GM12878 (cell line): ENCODE measurements at regions not wholly inside any gene's neighbourhood (a gene's known extent, or its start where the extent isn't known, plus 50 kb on each side); places are given as distances from the start of the nearest gene placed in this dataset.

Experiments used
- ATAC-seq: fragments of 200-7000 bp; cut with Tn5 transposase; 3 replicates; pipeline ENCODE4 v1.9.1; 2020; ENCODE audit warnings: mild to moderate bottlenecking, moderate library complexity
- BruUV-seq: library from RNA; stranded (reverse); fragments of 400-500 nt; replicated peaks from 2 replicates; lab custom pipeline; 2021; lab: Mats Ljungman, UMichigan
- CTCF ChIA-PET: fragments of 300-600 bp; sonication (Branson Sonifier 250); formaldehyde crosslinking; extraction: SDS; loops from one replicate; lab custom pipeline; 2021; ENCODE audit warnings: inconsistent platforms; lab: Yijun Ruan, JAX
- POLR2A ChIA-PET: fragments of 350-600 bp; formaldehyde crosslinking; extraction: SDS; loops from one replicate; lab custom pipeline; 2021; ENCODE audit warnings: inconsistent platforms; lab: Charles Lee
- RAD21 ChIA-PET: fragments of 300-600 bp; sonication (Branson Sonifier 250); formaldehyde crosslinking; loops from one replicate; lab custom pipeline; 2023; ENCODE audit warnings: antibody characterized with exemption; ENCODE audit not compliant: unreplicated experiment; lab: Charles Lee
- SMC1A ChIA-PET: fragments of 300-600 bp; sonication (Branson Sonifier 250); formaldehyde crosslinking; loops from one replicate; lab custom pipeline; 2023; ENCODE audit not compliant: unreplicated experiment, uncharacterized antibody; lab: Charles Lee
- DNase-seq: peaks from one replicate; pipeline ENCODE4 v3.0.0-alpha.2; 2011; ENCODE audit warnings: low read depth, low spot score
- FAIRE-seq: peaks from 3 replicates; lab custom pipeline; 2011; peaks lifted over from hg19 to GRCh38; lab: Jason Lieb, UNC
- H2AFZ ChIP-seq: 2 replicates; pipeline ENCODE4 v1.6.0; 2011; ENCODE audit warnings: low read depth, low read length, control low read depth; ENCODE audit not compliant: control insufficient read depth
- H3K27ac ChIP-seq: 2 replicates; pipeline ENCODE4 v1.5.1; 2011; ENCODE audit warnings: control low read depth; ENCODE audit not compliant: control insufficient read depth, insufficient read depth
- H3K27me3 ChIP-seq, 2 experiments: replicated peaks in 1 of 2; 2 replicates each; pipeline versions ENCODE4 v1.6.0 to v1.6.1; 2011; ENCODE audit warnings: low read length in 1 of 2; ENCODE audit not compliant: control insufficient read depth in 2 of 2, insufficient read depth in 2 of 2
- H3K36me3 ChIP-seq, 2 experiments: 2 replicates each; pipeline ENCODE4 v1.5.1; 2011; ENCODE audit warnings: low read length in 1 of 2; ENCODE audit not compliant: control insufficient read depth in 2 of 2, insufficient read depth in 2 of 2
- H3K4me1 ChIP-seq: 2 replicates; pipeline ENCODE4 v1.6.1; 2011; ENCODE audit warnings: mild to moderate bottlenecking, low read length, moderate library complexity, mixed read lengths; ENCODE audit not compliant: control insufficient read depth, insufficient read depth
- H3K4me2 ChIP-seq: 2 replicates; pipeline ENCODE4 v1.6.0; 2011; ENCODE audit warnings: control low read depth; ENCODE audit not compliant: control insufficient read depth, insufficient read depth
- H3K4me3 ChIP-seq: fragments of 200-600 bp; sonication (generic); 2 replicates; pipeline ENCODE4 v1.5.1; 2016
- H3K79me2 ChIP-seq: 2 replicates; pipeline ENCODE4 v1.6.0; 2011; ENCODE audit warnings: low read length; ENCODE audit not compliant: control insufficient read depth, insufficient read depth
- H3K9ac ChIP-seq: 2 replicates; pipeline ENCODE4 v1.8.0; 2011; ENCODE audit warnings: low read length, control low read depth, mixed read lengths; ENCODE audit not compliant: control insufficient read depth, insufficient read depth
- H3K9me3 ChIP-seq: replicated peaks from 3 replicates; pipeline ENCODE4 v1.5.1; 2011; ENCODE audit warnings: mild to moderate bottlenecking, low read length; ENCODE audit not compliant: control insufficient read depth, insufficient read depth
- H4K20me1 ChIP-seq: 2 replicates; pipeline ENCODE4 v1.6.0; 2011; ENCODE audit not compliant: control insufficient read depth, insufficient read depth
- BRCA1 ChIP-seq: IDR thresholded peaks from 2 replicates; pipeline ENCODE4 v1.6.1; 2011; ENCODE audit warnings: low read depth, low read length, improper control_type of control experiment
- HSF1 ChIP-seq: fragments of 150-350 bp; IDR thresholded peaks from 2 replicates; pipeline ENCODE4 v1.6.1; 2014; ENCODE audit warnings: mild to moderate bottlenecking, low read depth, low read length
- RAD21 ChIP-seq: IDR thresholded peaks from 2 replicates; pipeline ENCODE4 v1.6.1; 2011; ENCODE audit warnings: mild to moderate bottlenecking, low read depth, low read length, moderate library complexity; ENCODE audit not compliant: insufficient read depth
- RCOR1 ChIP-seq: conservative IDR thresholded peaks from 2 replicates; pipeline ENCODE4 v1.6.1; 2012; ENCODE audit warnings: low read depth, low read length, improper control_type of control experiment
- SMARCA5 ChIP-seq: fragments of 450-650 bp; IDR thresholded peaks from 2 replicates; pipeline ENCODE4 v1.6.1; 2017; ENCODE audit warnings: mild to moderate bottlenecking
- SPI1 ChIP-seq: IDR thresholded peaks from 2 replicates; pipeline ENCODE4 v1.6.1; 2011; ENCODE audit warnings: low read depth, mild to moderate bottlenecking, low read length, moderate library complexity, borderline replicate concordance; ENCODE audit not compliant: insufficient read depth
- WGBS: methylation state at CpG from one replicate; pipeline ENCODE4 v1.1.6; 2016; ENCODE audit warnings: low lambda C conversion rate; ENCODE audit not compliant: insufficient replicate concordance, insufficient coverage; ENCODE audit errors: missing lambda C conversion rate; 5-methylcytosine and 5-hydroxymethylcytosine counted together
- in situ Hi-C: fragments of 300-500 bp; cut with MboI; formaldehyde crosslinking; loops from 9 replicates; pipeline ENCODE4 v1.14.3; 2018; ENCODE audit warnings: mixed read lengths
- intact Hi-C: fragments of 100-400 bp; cut with micrococcal nuclease; formaldehyde crosslinking; loops from one replicate; pipeline ENCODE4 v1.14.2; 2022; ENCODE audit not compliant: unreplicated experiment
- TF ChIP-seq, protein P1 (sequence below), 3 experiments: IDR thresholded peaks in 2 of 3; conservative IDR thresholded peaks in 1 of 3; 2 replicates each; pipeline ENCODE4 v1.5.1; 2011; ENCODE audit warnings: low read depth in 3 of 3, low read length in 3 of 3, mild to moderate bottlenecking in 3 of 3, control low read depth in 2 of 3, moderate library complexity in 2 of 3, inconsistent platforms in 1 of 3, mixed read lengths in 1 of 3; ENCODE audit not compliant: control insufficient read depth in 2 of 3, insufficient read depth in 1 of 3; ENCODE audit errors: extremely low read depth in 1 of 3

DNA sequence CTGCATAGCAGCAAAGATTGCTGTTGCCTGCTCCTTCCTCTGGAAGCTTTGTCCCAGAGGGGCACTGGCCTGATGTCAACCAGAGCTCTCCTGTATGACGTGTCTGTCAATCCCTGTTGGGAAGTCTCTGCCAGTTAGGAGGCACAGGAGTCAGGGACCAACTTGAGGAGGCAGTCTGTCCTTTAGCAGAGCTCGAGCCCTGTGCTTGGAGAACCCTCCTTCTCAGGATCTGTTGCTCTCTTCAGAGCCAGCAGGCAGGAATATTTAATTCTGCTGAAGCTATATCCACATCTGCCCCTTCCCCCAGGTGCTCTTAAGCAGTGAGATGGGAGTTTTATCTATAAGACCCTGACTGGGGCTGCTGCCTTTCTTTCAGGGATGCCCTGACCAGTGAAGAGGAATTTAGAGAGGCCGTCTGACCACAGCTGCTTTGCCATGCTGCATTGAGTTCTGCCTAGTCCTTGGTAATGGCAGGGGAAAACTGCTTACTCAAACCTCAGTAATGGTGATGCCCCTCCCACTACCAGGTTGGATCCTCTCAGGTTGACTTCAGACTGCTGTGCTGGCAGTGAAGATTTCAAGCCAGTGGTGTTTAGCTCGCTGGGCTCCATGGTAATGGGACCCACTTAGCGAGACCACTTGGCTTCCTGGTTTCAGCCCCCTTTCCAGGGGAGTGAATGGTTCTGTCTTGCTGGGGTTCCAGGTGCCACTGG is 218.6 kb upstream of the SLC38A2 start:
- FAIRE-seq (no peak), DNase-seq (no peak), ATAC-seq (no peak)
- no peaks in the 10 kb centered on the region for H3K79me2 ChIP-seq
- H3K27me3 ChIP-seq = no peaks in the 10 kb centered on the region
- no TSS peak for BruUV-seq
- H3K9me3 ChIP-seq = no peaks in the 10 kb centered on the region; the same call in 1 of the 3 replicates
- H3K27ac ChIP-seq = no peak overlapping the region
- H3K4me2 ChIP-seq = no peak overlapping the region
- in situ Hi-C loops (no loop called here), intact Hi-C loops (no loop called here)
- no peaks in the 10 kb centered on the region for H3K4me1 ChIP-seq
- CTCF ChIA-PET = no interaction called here
- no peaks in the 10 kb centered on the region for H3K36me3 ChIP-seq
- RAD21 ChIA-PET = no interaction called here
- H4K20me1 ChIP-seq = no peaks in the 10 kb centered on the region
- 56% methylated on average over 5 of the region's 5 CpGs for WGBS
- SMC1A ChIA-PET = interaction anchor here (1.2 to 1.5 kb wide), 3 partner anchors 17 to 26 kb away, joined by 3 to 5 read pairs (median 3); no protein-coding TSS in a partner anchor
- no peak overlapping the region for H3K9ac ChIP-seq
- TF ChIP-seq SPI1 (no peak), HSF1 (no peak), RAD21 (no peak), BRCA1 (no peak), RCOR1 (no peak), SMARCA5 (no peak)
- TF ChIP-seq, protein P1, sequence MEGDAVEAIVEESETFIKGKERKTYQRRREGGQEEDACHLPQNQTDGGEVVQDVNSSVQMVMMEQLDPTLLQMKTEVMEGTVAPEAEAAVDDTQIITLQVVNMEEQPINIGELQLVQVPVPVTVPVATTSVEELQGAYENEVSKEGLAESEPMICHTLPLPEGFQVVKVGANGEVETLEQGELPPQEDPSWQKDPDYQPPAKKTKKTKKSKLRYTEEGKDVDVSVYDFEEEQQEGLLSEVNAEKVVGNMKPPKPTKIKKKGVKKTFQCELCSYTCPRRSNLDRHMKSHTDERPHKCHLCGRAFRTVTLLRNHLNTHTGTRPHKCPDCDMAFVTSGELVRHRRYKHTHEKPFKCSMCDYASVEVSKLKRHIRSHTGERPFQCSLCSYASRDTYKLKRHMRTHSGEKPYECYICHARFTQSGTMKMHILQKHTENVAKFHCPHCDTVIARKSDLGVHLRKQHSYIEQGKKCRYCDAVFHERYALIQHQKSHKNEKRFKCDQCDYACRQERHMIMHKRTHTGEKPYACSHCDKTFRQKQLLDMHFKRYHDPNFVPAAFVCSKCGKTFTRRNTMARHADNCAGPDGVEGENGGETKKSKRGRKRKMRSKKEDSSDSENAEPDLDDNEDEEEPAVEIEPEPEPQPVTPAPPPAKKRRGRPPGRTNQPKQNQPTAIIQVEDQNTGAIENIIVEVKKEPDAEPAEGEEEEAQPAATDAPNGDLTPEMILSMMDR (IDR thresholded peaks at IDR 0.05 in 2 of 3, conservative IDR thresholded peaks at IDR 0.05 in 1 of 3; ENCODE audit: control insufficient read depth in 2 of 3, extremely low read depth in 1 of 3, insufficient read depth in 1 of 3, low read depth in 3 of 3, low read length in 3 of 3) = no peak
- no peak overlapping the region for H3K4me3 ChIP-seq
- POLR2A ChIA-PET = interaction anchor here (0.8 kb wide), 1 partner anchor 204 kb away, joined by 3 read pairs; no protein-coding TSS in a partner anchor
- no peak overlapping the region for H2AFZ ChIP-seq
